ENCODE measurements at regions not wholly inside any gene's neighbourhood (a gene's known extent, or its start where the extent isn't known, plus 50 kb on each side); places are given as distances from the start of the nearest gene placed in this dataset.

DNA sequence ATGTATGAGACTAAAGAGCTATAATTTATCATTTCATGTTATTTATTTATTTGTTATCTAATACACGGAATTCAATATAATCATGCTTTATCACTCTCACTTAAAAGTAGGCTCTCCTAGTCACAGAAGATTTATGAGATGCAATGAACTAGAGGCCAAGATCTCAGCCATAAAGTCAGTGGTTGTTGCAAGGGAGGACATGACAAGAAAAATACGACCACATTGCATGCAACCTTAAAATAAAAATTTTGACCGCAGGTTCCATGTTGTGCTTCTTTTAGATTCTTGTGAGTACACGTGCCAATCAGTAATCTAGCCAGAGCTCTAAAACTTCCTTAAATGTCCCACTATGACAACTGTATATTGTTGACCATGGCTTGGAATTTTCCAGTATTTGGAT lies 75.9 kb upstream of the SP8 start:
- Histone ChIP-seq H3K79me2 (ENCODE audit: control insufficient read depth, insufficient read depth, low read length) (no peaks in the 10 kb centered on the region), H3K27me3 (ENCODE audit: control insufficient read depth in 2 of 2, insufficient read depth in 2 of 2, low read length in 2 of 2) (no peaks in the 10 kb centered on the region), H3K36me3 (ENCODE audit: control insufficient read depth in 2 of 2, extremely low read depth in 1 of 2, insufficient read depth in 2 of 2, low read length in 2 of 2) (no peaks in the 10 kb centered on the region), H3K9me3 (replicated peaks; ENCODE audit: control insufficient read depth, insufficient read depth, low read length) (no peaks in the 10 kb centered on the region), H3K27ac (ENCODE audit: insufficient read depth, low read depth, low read length) (no peak overlapping the region), H3K4me1 (ENCODE audit: control insufficient read depth, extremely low read depth, insufficient read depth, low read length) (no peaks in the 10 kb centered on the region), H4K20me1 (replicated peaks; ENCODE audit: control insufficient read depth, extremely low read depth, insufficient read depth, low read length) (no peaks in the 10 kb centered on the region), H3K4me3 (replicated peaks in 1 of 3; ENCODE audit: insufficient read depth in 1 of 3, low read depth in 1 of 3, low read length in 3 of 3) (no peak overlapping the region), H3K9ac (replicated peaks; ENCODE audit: extremely low read depth, insufficient read depth, low read length) (no peak overlapping the region), H3K9me1 (replicated peaks; ENCODE audit: control insufficient read depth, extremely low read depth, insufficient read depth, low read length) (no peaks in the 10 kb centered on the region), H2AFZ (ENCODE audit: low read depth, low read length) (no peak overlapping the region), H3K4me2 (ENCODE audit: insufficient read depth, low read length) (no peak overlapping the region)
- POLR2A ChIA-PET: no interaction called here
- no TSS peak for BruUV-seq (replicated peaks)
- FAIRE-seq: no peak
- intact Hi-C loops (cut with micrococcal nuclease): no loop called here
- dilution Hi-C loops (cut with MboI; ENCODE audit: extremely low pct_ligation_motif_present, low sequenced_read_pairs): no loop called here
- CTCF ChIA-PET: interaction anchor here (0.8 to 1.3 kb wide), 3 partner anchors 10 to 44 kb away, joined by 3 to 4 read pairs (median 3); no protein-coding TSS in a partner anchor
- DNase-seq (ENCODE audit: low read depth, low spot score): no peak
- TF ChIP-seq POLR2AphosphoS5 (IDR thresholded peaks at IDR 0.05; ENCODE audit: insufficient read depth, low read depth, low read length) (no peak), POLR2A (IDR thresholded peaks at IDR 0.05; ENCODE audit: low read depth, low read length) (no peak), MYC (IDR thresholded peaks at IDR 0.05; ENCODE audit: low read depth, low read length) (no peak), JUN (IDR thresholded peaks at IDR 0.05; ENCODE audit: borderline replicate concordance, insufficient read depth, insufficient read length, low read depth) (no peak), GATA2 (IDR thresholded peaks at IDR 0.05; ENCODE audit: insufficient read depth, insufficient read length, low read depth, low read length) (no peak), FOS (IDR thresholded peaks at IDR 0.05; ENCODE audit: borderline replicate concordance, insufficient read depth, low read length) (no peak), EZH2 (IDR thresholded peaks at IDR 0.05; ENCODE audit: borderline replicate concordance, low read depth, low read length, severe bottlenecking) (no peak)
- TF ChIP-seq, protein P1, sequence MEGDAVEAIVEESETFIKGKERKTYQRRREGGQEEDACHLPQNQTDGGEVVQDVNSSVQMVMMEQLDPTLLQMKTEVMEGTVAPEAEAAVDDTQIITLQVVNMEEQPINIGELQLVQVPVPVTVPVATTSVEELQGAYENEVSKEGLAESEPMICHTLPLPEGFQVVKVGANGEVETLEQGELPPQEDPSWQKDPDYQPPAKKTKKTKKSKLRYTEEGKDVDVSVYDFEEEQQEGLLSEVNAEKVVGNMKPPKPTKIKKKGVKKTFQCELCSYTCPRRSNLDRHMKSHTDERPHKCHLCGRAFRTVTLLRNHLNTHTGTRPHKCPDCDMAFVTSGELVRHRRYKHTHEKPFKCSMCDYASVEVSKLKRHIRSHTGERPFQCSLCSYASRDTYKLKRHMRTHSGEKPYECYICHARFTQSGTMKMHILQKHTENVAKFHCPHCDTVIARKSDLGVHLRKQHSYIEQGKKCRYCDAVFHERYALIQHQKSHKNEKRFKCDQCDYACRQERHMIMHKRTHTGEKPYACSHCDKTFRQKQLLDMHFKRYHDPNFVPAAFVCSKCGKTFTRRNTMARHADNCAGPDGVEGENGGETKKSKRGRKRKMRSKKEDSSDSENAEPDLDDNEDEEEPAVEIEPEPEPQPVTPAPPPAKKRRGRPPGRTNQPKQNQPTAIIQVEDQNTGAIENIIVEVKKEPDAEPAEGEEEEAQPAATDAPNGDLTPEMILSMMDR (IDR thresholded peaks at IDR 0.05; ENCODE audit: extremely low read depth in 1 of 2, insufficient read depth in 1 of 2, low read depth in 1 of 2, low read length in 2 of 2): no peak
- TF ChIP-seq, protein P2, sequence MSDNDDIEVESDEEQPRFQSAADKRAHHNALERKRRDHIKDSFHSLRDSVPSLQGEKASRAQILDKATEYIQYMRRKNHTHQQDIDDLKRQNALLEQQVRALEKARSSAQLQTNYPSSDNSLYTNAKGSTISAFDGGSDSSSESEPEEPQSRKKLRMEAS (IDR thresholded peaks at IDR 0.05; ENCODE audit: insufficient read depth, insufficient read length): no peak

Measured in endothelial cell of umbilical vein (primary cell).